OCI-LY7 (cell line): ENCODE measurements at regions not wholly inside any gene's neighbourhood (a gene's known extent, or its start where the extent isn't known, plus 50 kb on each side); places are given as distances from the start of the nearest gene placed in this dataset.

Experiments
- CTCF ChIP-seq: fragments of 200-600 bp; sonication (generic); conservative IDR thresholded peaks from 2 replicates; pipeline ENCODE4 v1.5.1; 2014; ENCODE audit warnings: mild to moderate bottlenecking, antibody characterized with exemption, low read length, moderate library complexity, mixed read lengths
- EZH2phosphoT487 ChIP-seq: fragments of 200-600 bp; sonication (generic); IDR thresholded peaks from 2 replicates; pipeline ENCODE4 v1.6.1; 2018; ENCODE audit warnings: low read depth, borderline replicate concordance, mild to moderate bottlenecking, mixed run types, antibody characterized with exemption, low read length, moderate library complexity, mixed read lengths

- TF ChIP-seq CTCF (no peak), EZH2phosphoT487 (no peak)
Observed at GRCh38 chr3:21936207-21936606, 185.2 kb upstream of the ZNF385D start.
